ENCODE measurements at regions not wholly inside any gene's neighbourhood (a gene's known extent, or its start where the extent isn't known, plus 50 kb on each side); places are given as distances from the start of the nearest gene placed in this dataset.

GRCh38 chr1:195590649-195591048 is 1017.6 kb downstream of the KCNT2 start:
- no peak for TF ChIP-seq EP300 (IDR thresholded peaks at IDR 0.05)
- TF ChIP-seq POLR2A (IDR thresholded peaks at IDR 0.05), result no peak
- no peak for TF ChIP-seq POLR2AphosphoS5 (IDR thresholded peaks at IDR 0.05)
- TF ChIP-seq, protein P1, sequence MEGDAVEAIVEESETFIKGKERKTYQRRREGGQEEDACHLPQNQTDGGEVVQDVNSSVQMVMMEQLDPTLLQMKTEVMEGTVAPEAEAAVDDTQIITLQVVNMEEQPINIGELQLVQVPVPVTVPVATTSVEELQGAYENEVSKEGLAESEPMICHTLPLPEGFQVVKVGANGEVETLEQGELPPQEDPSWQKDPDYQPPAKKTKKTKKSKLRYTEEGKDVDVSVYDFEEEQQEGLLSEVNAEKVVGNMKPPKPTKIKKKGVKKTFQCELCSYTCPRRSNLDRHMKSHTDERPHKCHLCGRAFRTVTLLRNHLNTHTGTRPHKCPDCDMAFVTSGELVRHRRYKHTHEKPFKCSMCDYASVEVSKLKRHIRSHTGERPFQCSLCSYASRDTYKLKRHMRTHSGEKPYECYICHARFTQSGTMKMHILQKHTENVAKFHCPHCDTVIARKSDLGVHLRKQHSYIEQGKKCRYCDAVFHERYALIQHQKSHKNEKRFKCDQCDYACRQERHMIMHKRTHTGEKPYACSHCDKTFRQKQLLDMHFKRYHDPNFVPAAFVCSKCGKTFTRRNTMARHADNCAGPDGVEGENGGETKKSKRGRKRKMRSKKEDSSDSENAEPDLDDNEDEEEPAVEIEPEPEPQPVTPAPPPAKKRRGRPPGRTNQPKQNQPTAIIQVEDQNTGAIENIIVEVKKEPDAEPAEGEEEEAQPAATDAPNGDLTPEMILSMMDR (IDR thresholded peaks at IDR 0.05), result no peak
- H3K4me1 ChIP-seq, result peaks cover 3% of the 10 kb centered on the region
- H3K9me3 ChIP-seq, result peaks cover 4% of the 10 kb centered on the region
- H3K4me3 ChIP-seq, result no peak overlapping the region
- H3K27ac ChIP-seq, result no peak overlapping the region
- DNase-seq (ENCODE audit: low spot score in 2 of 2), result no peak
- H3K36me3 ChIP-seq, result no peaks in the 10 kb centered on the region
- H3K27me3 ChIP-seq, result no peaks in the 10 kb centered on the region
- WGBS, result 77% methylated on average over 3 of the region's 3 CpGs

- Histone ChIP-seq H3K27ac (no peak overlapping the region), H3K27me3 (no peaks in the 10 kb centered on the region), H3K36me3 (no peaks in the 10 kb centered on the region), H3K9me3 (peaks cover 4% of the 10 kb centered on the region), H3K4me3 (no peak overlapping the region), H3K4me1 (no peaks in the 10 kb centered on the region)
- 96% methylated on average over 2 of the region's 2 CpGs for WGBS
- no peak for DNase-seq (ENCODE audit: low spot score in 2 of 2)
- TF ChIP-seq, protein P1 (IDR thresholded peaks at IDR 0.05), result no peak
- TF ChIP-seq POLR2AphosphoS5 (IDR thresholded peaks at IDR 0.05) (no peak), POLR2A (IDR thresholded peaks at IDR 0.05) (no peak)
Observed at GRCh38 chr1:195584870-195585624, 1023.2 kb downstream of the KCNT2 start.

DNA sequence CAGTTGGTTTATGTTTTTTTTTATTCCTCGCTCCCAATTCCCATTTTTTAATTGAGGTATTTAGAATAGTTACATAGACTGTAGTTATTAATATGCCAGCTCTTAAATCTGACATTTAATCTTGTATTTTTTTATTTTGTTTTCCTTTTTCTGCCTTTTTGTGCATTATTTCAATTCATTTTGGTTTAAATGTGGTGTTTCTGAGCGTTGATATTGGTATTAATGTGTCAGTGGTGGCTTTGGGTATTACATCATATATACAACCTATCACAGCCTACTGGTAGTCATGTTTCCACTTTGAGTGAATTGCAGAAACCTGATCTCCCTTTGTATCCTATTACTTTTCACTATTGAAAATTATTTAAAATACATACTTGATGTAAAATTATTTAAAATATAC is 1027.3 kb downstream of the KCNT2 start:
- no peak overlapping the region for H3K4me3 ChIP-seq
- DNase-seq (ENCODE audit: low spot score in 2 of 2), result no peak
- no peaks in the 10 kb centered on the region for H3K4me1 ChIP-seq
- no peaks in the 10 kb centered on the region for H3K36me3 ChIP-seq
- no peaks in the 10 kb centered on the region for H3K9me3 ChIP-seq
- 84% methylated on average over 2 of the region's 2 CpGs for WGBS
- TF ChIP-seq, protein P1 (IDR thresholded peaks at IDR 0.05), result peak in 1 of 2 donors; percentile 5
- no peak for TF ChIP-seq POLR2A (IDR thresholded peaks at IDR 0.05)
- H3K27me3 ChIP-seq, result no peaks in the 10 kb centered on the region
- H3K27ac ChIP-seq, result no peak overlapping the region

DNA sequence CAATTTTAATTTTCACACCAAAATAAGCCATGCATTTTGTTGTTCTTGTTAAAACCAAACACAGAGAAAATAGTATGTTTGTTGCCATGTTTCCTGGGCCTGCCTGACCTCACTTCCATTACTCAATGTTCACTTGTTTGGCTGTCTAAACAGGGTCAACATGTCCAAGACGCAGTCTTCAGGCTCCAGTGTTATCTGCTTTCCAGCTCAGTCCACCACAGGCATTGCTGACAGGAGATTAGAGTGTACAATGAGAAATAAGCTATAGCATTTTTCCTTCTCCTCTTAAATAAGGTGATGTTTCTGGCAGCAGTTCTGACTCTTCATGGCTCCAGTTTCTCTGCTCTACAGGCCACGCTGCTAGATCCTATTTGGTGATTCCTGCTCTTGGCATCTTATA is 1030.5 kb downstream of the KCNT2 start:
- DNase-seq (ENCODE audit: low spot score in 2 of 2), result no peak
- Histone ChIP-seq H3K27me3 (no peaks in the 10 kb centered on the region), H3K36me3 (no peaks in the 10 kb centered on the region), H3K27ac (no peak overlapping the region), H3K4me3 (no peak overlapping the region), H3K9me3 (no peaks in the 10 kb centered on the region), H3K4me1 (no peaks in the 10 kb centered on the region)
- WGBS, result 80% methylated on average over 2 of the region's 2 CpGs
- TF ChIP-seq POLR2A (IDR thresholded peaks at IDR 0.05) (no peak), POLR2AphosphoS5 (IDR thresholded peaks at IDR 0.05) (no peak), EP300 (IDR thresholded peaks at IDR 0.05) (no peak)
- TF ChIP-seq, protein P1 (IDR thresholded peaks at IDR 0.05), result no peak

DNA sequence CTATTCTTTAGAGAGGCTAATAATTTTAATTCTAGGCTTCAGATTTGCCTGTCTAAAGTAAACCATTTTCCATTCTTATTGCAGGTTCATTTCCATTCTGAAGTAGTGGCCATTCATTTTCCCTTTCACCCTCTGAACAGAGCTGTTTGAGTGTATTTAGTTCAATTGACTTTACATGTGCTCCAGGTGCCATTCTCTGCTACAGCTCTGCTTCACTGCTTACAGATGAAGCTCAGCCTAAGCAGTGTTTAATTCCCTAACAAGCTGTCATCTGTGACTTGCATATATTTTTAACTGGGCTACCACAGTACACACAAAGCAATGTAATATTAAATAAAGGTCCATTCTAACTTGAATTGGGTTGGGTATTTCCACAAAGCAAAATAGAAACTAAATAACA is 1031.6 kb downstream of the KCNT2 start:
- H3K27ac ChIP-seq, result no peak overlapping the region
- peaks cover 5% of the 10 kb centered on the region for H3K9me3 ChIP-seq
- no peak for TF ChIP-seq POLR2A (IDR thresholded peaks at IDR 0.05)
- no peaks in the 10 kb centered on the region for H3K4me1 ChIP-seq
- no peak overlapping the region for H3K4me3 ChIP-seq
- H3K27me3 ChIP-seq, result no peaks in the 10 kb centered on the region
- no peak for DNase-seq (ENCODE audit: low spot score in 2 of 2)
- no peaks in the 10 kb centered on the region for H3K36me3 ChIP-seq

DNA sequence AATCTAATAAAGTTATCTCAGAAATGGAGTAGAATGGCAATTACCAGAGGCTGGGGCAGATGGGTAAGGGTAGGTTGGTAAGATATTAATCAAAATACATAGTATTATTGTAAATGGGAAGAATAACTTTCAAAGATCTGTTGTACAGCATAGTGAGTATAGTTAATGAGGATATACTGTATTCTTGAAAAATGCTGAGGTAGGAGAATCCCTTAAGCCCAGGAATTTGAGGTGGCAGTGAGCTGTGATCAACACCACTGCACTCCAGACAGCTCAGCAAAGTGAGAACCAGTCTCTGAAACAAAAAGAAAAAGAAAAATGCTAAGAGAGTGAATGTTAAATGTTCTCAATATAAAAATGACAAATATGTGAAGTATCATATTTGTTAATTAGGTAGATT is 1033.7 kb downstream of the KCNT2 start:
- Histone ChIP-seq H3K27ac (no peak overlapping the region), H3K4me3 (no peak overlapping the region), H3K27me3 (no peaks in the 10 kb centered on the region), H3K9me3 (peaks cover 5% of the 10 kb centered on the region), H3K36me3 (no peaks in the 10 kb centered on the region), H3K4me1 (no peaks in the 10 kb centered on the region)
- no peak for DNase-seq (ENCODE audit: low spot score in 2 of 2)
- TF ChIP-seq, protein P1 (IDR thresholded peaks at IDR 0.05), result no peak
- TF ChIP-seq POLR2AphosphoS5 (IDR thresholded peaks at IDR 0.05), result no peak
